HG02798 (cell line): ENCODE measurements at regions not wholly inside any gene's neighbourhood (a gene's known extent, or its start where the extent isn't known, plus 50 kb on each side); places are given as distances from the start of the nearest gene placed in this dataset.

ENCODE experiments used
- ATAC-seq: cut with Tn5 transposase; IDR thresholded peaks from one replicate; pipeline ENCODE4 v1.9.1; 2021; ENCODE audit warnings: mild to moderate bottlenecking; ENCODE audit not compliant: unreplicated experiment, poor library complexity

- no peak for ATAC-seq
Measured at GRCh38 chr2:41496908-41497307, 550.9 kb upstream of the PKDCC start.

- no peak for ATAC-seq
Measured at GRCh38 chr2:41498781-41499180, 549.0 kb upstream of the PKDCC start.

- ATAC-seq: no peak
Measured at GRCh38 chr2:41500895-41501294, 546.9 kb upstream of the PKDCC start.

- no peak for ATAC-seq
Measured at GRCh38 chr2:41502752-41503151, 545.1 kb upstream of the PKDCC start.

- ATAC-seq: no peak
Measured at GRCh38 chr2:41504532-41504931, 543.3 kb upstream of the PKDCC start.

- ATAC-seq: no peak
Measured at GRCh38 chr2:41510108-41510507, 537.7 kb upstream of the PKDCC start.

GRCh38 chr2:41521211-41521610 is 526.6 kb upstream of the PKDCC start:
- no peak for ATAC-seq

GRCh38 chr2:41527525-41528323 is 520.1 kb upstream of the PKDCC start:
- ATAC-seq: no peak

- ATAC-seq: no peak
Measured at GRCh38 chr2:41535575-41535974, 512.2 kb upstream of the PKDCC start.

GRCh38 chr2:41540272-41540998 is 507.4 kb upstream of the PKDCC start:
- ATAC-seq: no peak

GRCh38 chr2:41543726-41544125 is 504.1 kb upstream of the PKDCC start:
- no peak for ATAC-seq

GRCh38 chr2:41544709-41545108 is 503.1 kb upstream of the PKDCC start:
- ATAC-seq: no peak

- ATAC-seq: no peak
Measured at GRCh38 chr2:41546031-41546430, 501.8 kb upstream of the PKDCC start.

GRCh38 chr2:41568648-41569047 is 479.2 kb upstream of the PKDCC start:
- ATAC-seq: no peak

GRCh38 chr2:41572154-41572553 is 475.7 kb upstream of the PKDCC start:
- no peak for ATAC-seq

- no peak for ATAC-seq
Measured at GRCh38 chr2:41576423-41576822, 471.4 kb upstream of the PKDCC start.

GRCh38 chr2:41579806-41580205 is 468.0 kb upstream of the PKDCC start:
- ATAC-seq: no peak

- ATAC-seq: no peak
Measured at GRCh38 chr2:41580806-41581205, 467.0 kb upstream of the PKDCC start.

- ATAC-seq: no peak
Measured at GRCh38 chr2:41595240-41595639, 452.6 kb upstream of the PKDCC start.

GRCh38 chr2:41597680-41598079 is 450.1 kb upstream of the PKDCC start:
- ATAC-seq: no peak

- no peak for ATAC-seq
Measured at GRCh38 chr2:41598161-41598894, 449.5 kb upstream of the PKDCC start.
